Panc1 (cell line): ENCODE measurements at regions not wholly inside any gene's neighbourhood (a gene's known extent, or its start where the extent isn't known, plus 50 kb on each side); places are given as distances from the start of the nearest gene placed in this dataset.

ENCODE experiments used
- ATAC-seq: fragments of 200-7000 bp; cut with Tn5 transposase; 2 replicates; pipeline ENCODE4 v1.9.1; 2020; ENCODE audit warnings: mild to moderate bottlenecking, moderate library complexity
- BruUV-seq: library from RNA; stranded (reverse); fragments of 400-500 nt; replicated peaks from 2 replicates; lab custom pipeline; 2021; lab: Mats Ljungman, UMichigan
- CTCF ChIA-PET: fragments of 300-600 bp; sonication (Branson Sonifier 250); formaldehyde crosslinking; loops from one replicate; lab custom pipeline; 2022; ENCODE audit warnings: antibody characterized with exemption; lab: Charles Lee
- POLR2A ChIA-PET: fragments of 300-600 bp; sonication (Branson Sonifier 250); formaldehyde crosslinking; loops from one replicate; lab custom pipeline; 2022; ENCODE audit warnings: antibody characterized with exemption; lab: Charles Lee
- DNase-seq: peaks from one replicate; pipeline ENCODE4 v3.0.0-alpha.2; 2010; ENCODE audit warnings: low read depth, low spot score
- H3K27ac ChIP-seq: 2 replicates; pipeline ENCODE4 v1.5.1; 2011; ENCODE audit warnings: mild to moderate bottlenecking, low read length, inconsistent platforms
- H3K27me3 ChIP-seq: fragments of 200-500 bp; sonication (Bioruptor generic); 2 replicates; pipeline ENCODE4 v1.6.0; 2014; ENCODE audit warnings: low read length, inconsistent platforms; ENCODE audit not compliant: control insufficient read depth, insufficient read depth
- H3K36me3 ChIP-seq: fragments of 200-500 bp; sonication (Bioruptor generic); 2 replicates; pipeline ENCODE4 v1.5.1; 2014; ENCODE audit warnings: inconsistent platforms, mild to moderate bottlenecking, low read length, moderate library complexity; ENCODE audit not compliant: control insufficient read depth, insufficient read depth
- H3K4me1 ChIP-seq: 2 replicates; pipeline ENCODE4 v1.5.1; 2011; ENCODE audit warnings: inconsistent platforms, mild to moderate bottlenecking, low read length, moderate library complexity; ENCODE audit not compliant: control insufficient read depth, insufficient read depth
- H3K4me3 ChIP-seq, 2 experiments: 2 replicates each; pipeline ENCODE4 v1.5.1; 2011 to 2012; ENCODE audit warnings: low read depth in 2 of 2, low read length in 2 of 2, mild to moderate bottlenecking in 2 of 2, inconsistent platforms in 1 of 2, moderate library complexity in 1 of 2
- H3K9me3 ChIP-seq: fragments of 200-500 bp; sonication (Bioruptor generic); 2 replicates; pipeline ENCODE4 v1.5.1; 2014; ENCODE audit warnings: low read depth, mild to moderate bottlenecking, inconsistent platforms, low read length, moderate library complexity; ENCODE audit not compliant: control insufficient read depth, insufficient read depth
- POLR2AphosphoS5 ChIP-seq: IDR thresholded peaks from 2 replicates; pipeline ENCODE4 v1.6.1; 2012; ENCODE audit warnings: mild to moderate bottlenecking, low read depth, low read length, moderate library complexity
- SIN3A ChIP-seq: IDR thresholded peaks from 2 replicates; pipeline ENCODE4 v1.6.1; 2012; ENCODE audit warnings: low read depth, mild to moderate bottlenecking, low read length, moderate library complexity, borderline replicate concordance; ENCODE audit not compliant: insufficient read depth
- TCF7L2 ChIP-seq: IDR thresholded peaks from 2 replicates; pipeline ENCODE4 v1.6.1; 2011; ENCODE audit warnings: mild to moderate bottlenecking, low read depth, low read length, inconsistent platforms
- in situ Hi-C: cut with HindIII; loops from 2 replicates; pipeline ENCODE4 v1.10.0; 2016; ENCODE audit warnings: low sequenced_read_pairs, low pct_unique_long_range_greater_than_20kb
- intact Hi-C: fragments of 100-400 bp; cut with micrococcal nuclease; formaldehyde crosslinking; loops from one replicate; pipeline ENCODE4 v1.10.0; 2022; ENCODE audit not compliant: unreplicated experiment
- TF ChIP-seq, protein P1 (sequence below): fragments of 450-650 bp; IDR thresholded peaks from 2 replicates; pipeline ENCODE4 v1.5.1; 2017; ENCODE audit warnings: mild to moderate bottlenecking
- TF ChIP-seq, protein P2 (sequence below), 2 experiments: IDR thresholded peaks; 2 replicates each; pipeline ENCODE4 v1.6.1; 2011 to 2012; ENCODE audit warnings: low read depth in 2 of 2, control low read depth in 1 of 2, low read length in 1 of 2, mild to moderate bottlenecking in 1 of 2, moderate library complexity in 1 of 2; ENCODE audit not compliant: insufficient read depth in 1 of 2

DNA sequence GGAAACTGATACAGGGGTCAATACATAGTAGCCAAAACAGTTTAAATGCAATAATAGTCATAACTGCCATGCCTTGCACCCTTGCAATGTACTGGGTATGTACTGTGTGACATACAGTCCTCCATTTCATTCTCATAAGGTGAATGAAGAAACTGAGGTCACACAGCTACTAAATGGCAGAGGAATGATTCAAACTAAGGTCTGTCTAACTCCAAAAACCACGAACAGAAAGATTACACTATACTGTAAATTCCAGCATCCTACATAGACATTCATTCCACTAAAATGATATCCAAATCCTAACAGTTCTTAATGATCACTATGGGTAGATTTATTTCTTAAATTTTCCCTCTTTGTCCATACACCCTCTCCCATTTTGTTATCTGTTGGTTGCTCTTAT, 238.1 kb upstream of the SERP2 start:
- ATAC-seq (no peak), DNase-seq (no peak)
- H3K4me3 ChIP-seq = no peak overlapping the region
- no peaks in the 10 kb centered on the region for H3K27me3 ChIP-seq
- no peaks in the 10 kb centered on the region for H3K9me3 ChIP-seq
- H3K4me1 ChIP-seq = no peaks in the 10 kb centered on the region
- H3K27ac ChIP-seq = no peak overlapping the region
- no peaks in the 10 kb centered on the region for H3K36me3 ChIP-seq
- ChIA-PET CTCF (no interaction called here), POLR2A (no interaction called here)
- in situ Hi-C loops = no loop called here
- TF ChIP-seq TCF7L2 = no peak
- TF ChIP-seq POLR2AphosphoS5 = no peak
- TF ChIP-seq, protein P1, sequence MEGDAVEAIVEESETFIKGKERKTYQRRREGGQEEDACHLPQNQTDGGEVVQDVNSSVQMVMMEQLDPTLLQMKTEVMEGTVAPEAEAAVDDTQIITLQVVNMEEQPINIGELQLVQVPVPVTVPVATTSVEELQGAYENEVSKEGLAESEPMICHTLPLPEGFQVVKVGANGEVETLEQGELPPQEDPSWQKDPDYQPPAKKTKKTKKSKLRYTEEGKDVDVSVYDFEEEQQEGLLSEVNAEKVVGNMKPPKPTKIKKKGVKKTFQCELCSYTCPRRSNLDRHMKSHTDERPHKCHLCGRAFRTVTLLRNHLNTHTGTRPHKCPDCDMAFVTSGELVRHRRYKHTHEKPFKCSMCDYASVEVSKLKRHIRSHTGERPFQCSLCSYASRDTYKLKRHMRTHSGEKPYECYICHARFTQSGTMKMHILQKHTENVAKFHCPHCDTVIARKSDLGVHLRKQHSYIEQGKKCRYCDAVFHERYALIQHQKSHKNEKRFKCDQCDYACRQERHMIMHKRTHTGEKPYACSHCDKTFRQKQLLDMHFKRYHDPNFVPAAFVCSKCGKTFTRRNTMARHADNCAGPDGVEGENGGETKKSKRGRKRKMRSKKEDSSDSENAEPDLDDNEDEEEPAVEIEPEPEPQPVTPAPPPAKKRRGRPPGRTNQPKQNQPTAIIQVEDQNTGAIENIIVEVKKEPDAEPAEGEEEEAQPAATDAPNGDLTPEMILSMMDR = no peak
- TF ChIP-seq, protein P2, sequence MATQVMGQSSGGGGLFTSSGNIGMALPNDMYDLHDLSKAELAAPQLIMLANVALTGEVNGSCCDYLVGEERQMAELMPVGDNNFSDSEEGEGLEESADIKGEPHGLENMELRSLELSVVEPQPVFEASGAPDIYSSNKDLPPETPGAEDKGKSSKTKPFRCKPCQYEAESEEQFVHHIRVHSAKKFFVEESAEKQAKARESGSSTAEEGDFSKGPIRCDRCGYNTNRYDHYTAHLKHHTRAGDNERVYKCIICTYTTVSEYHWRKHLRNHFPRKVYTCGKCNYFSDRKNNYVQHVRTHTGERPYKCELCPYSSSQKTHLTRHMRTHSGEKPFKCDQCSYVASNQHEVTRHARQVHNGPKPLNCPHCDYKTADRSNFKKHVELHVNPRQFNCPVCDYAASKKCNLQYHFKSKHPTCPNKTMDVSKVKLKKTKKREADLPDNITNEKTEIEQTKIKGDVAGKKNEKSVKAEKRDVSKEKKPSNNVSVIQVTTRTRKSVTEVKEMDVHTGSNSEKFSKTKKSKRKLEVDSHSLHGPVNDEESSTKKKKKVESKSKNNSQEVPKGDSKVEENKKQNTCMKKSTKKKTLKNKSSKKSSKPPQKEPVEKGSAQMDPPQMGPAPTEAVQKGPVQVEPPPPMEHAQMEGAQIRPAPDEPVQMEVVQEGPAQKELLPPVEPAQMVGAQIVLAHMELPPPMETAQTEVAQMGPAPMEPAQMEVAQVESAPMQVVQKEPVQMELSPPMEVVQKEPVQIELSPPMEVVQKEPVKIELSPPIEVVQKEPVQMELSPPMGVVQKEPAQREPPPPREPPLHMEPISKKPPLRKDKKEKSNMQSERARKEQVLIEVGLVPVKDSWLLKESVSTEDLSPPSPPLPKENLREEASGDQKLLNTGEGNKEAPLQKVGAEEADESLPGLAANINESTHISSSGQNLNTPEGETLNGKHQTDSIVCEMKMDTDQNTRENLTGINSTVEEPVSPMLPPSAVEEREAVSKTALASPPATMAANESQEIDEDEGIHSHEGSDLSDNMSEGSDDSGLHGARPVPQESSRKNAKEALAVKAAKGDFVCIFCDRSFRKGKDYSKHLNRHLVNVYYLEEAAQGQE (IDR thresholded peaks at IDR 0.05; ENCODE audit: insufficient read depth in 1 of 2, low read depth in 2 of 2, low read length in 1 of 2) = no peak
- no peak for TF ChIP-seq SIN3A
- no TSS peak for BruUV-seq
- intact Hi-C loops = no loop called here

DNA sequence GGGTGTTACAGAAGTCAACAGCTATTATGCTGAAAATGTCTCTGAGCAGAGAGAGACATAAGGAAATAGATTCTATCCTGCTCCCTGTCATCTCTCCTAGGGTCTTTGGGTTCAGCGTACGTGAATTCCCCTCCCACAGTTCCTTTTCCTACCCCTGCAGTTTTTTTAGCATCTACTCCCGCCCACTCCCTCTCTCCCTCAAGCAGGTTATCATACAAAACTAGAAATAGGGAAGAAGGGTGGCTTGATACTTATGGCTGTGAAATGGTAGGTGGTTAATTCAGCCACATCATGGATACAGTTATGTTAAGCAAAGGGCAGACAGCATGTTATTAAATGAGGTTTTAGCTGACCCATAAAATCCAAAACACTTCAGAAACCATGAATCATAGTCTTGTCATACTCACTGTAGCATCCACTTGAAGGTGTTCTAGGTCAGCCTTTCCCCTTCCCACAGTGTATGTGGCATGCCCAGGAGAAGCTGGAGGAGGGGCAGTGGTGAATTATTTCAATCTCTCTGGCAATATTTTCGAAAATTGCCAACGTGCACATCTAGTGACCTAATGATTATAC, 236.8 kb upstream of the SERP2 start:
- CTCF ChIA-PET = no interaction called here
- DNase-seq = no peak

More for the DNA sequence above, 236.8 kb upstream of the SERP2 start:
- intact Hi-C loops (no loop called here), in situ Hi-C loops (no loop called here)
- Histone ChIP-seq H3K36me3 (no peaks in the 10 kb centered on the region), H3K4me3 (no peak overlapping the region), H3K4me1 (peaks cover 5% of the 10 kb centered on the region; the same call in 1 of the 2 replicates), H3K9me3 (no peaks in the 10 kb centered on the region), H3K27me3 (no peaks in the 10 kb centered on the region), H3K27ac (no peak overlapping the region)
- no TSS peak for BruUV-seq
- ATAC-seq = no peak
- POLR2A ChIA-PET = no interaction called here
- TF ChIP-seq, protein P1 = no peak
- no peak for TF ChIP-seq POLR2AphosphoS5
- TF ChIP-seq SIN3A = no peak
- TF ChIP-seq, protein P2 (IDR thresholded peaks at IDR 0.05; ENCODE audit: insufficient read depth in 1 of 2, low read depth in 2 of 2, low read length in 1 of 2) = no peak
- TF ChIP-seq TCF7L2 = no peak
